ENCODE measurements at regions not wholly inside any gene's neighbourhood (a gene's known extent, or its start where the extent isn't known, plus 50 kb on each side); places are given as distances from the start of the nearest gene placed in this dataset.

- TF ChIP-seq CTCF (IDR thresholded peaks at IDR 0.05), result no peak
- no peak for ATAC-seq (ENCODE audit: low FRiP score)
- DNase-seq (ENCODE audit: low spot score), result no peak
These were observed 451.4 kb upstream of the ARPP21 start for GRCh38 chr3:35187908-35188307.

GRCh38 chr3:35194666-35195065 lies 444.7 kb upstream of the ARPP21 start:
- no peak for TF ChIP-seq CTCF (IDR thresholded peaks at IDR 0.05)
- DNase-seq (ENCODE audit: low spot score), result no peak
- ATAC-seq (ENCODE audit: low FRiP score), result no peak

- ATAC-seq (ENCODE audit: low FRiP score) (no peak), DNase-seq (ENCODE audit: low spot score) (no peak)
- no peak for TF ChIP-seq CTCF (IDR thresholded peaks at IDR 0.05)
These were observed 440.5 kb upstream of the ARPP21 start for GRCh38 chr3:35198857-35199256.

GRCh38 chr3:35200056-35200455 lies 439.3 kb upstream of the ARPP21 start:
- no peak for TF ChIP-seq CTCF (IDR thresholded peaks at IDR 0.05)
- ATAC-seq (ENCODE audit: low FRiP score) (no peak), DNase-seq (ENCODE audit: low spot score) (no peak)

GRCh38 chr3:35201211-35201610 lies 438.1 kb upstream of the ARPP21 start:
- DNase-seq (ENCODE audit: low spot score) (no peak), ATAC-seq (ENCODE audit: low FRiP score) (no peak)
- TF ChIP-seq CTCF (IDR thresholded peaks at IDR 0.05), result no peak

GRCh38 chr3:35215525-35216500 lies 423.5 kb upstream of the ARPP21 start:
- DNase-seq (ENCODE audit: low spot score) (no peak), ATAC-seq (ENCODE audit: low FRiP score) (no peak)
- no peak for TF ChIP-seq CTCF (IDR thresholded peaks at IDR 0.05)

Measured in omental fat pad (tissue), 3 donors.